C4-2B (cell line): ENCODE measurements at regions not wholly inside any gene's neighbourhood (a gene's known extent, or its start where the extent isn't known, plus 50 kb on each side); places are given as distances from the start of the nearest gene placed in this dataset.
"Not testable (repeated sequence)": the region's sequence is repeated elsewhere in the genome, so short reads cannot be mapped to it uniquely, and the experiment has no call there.

Source experiments
- CTCF ChIP-seq: fragments of 450-650 bp; conservative IDR thresholded peaks from 2 replicates; pipeline ENCODE4 v1.5.1; 2017; ENCODE audit warnings: mild to moderate bottlenecking
- ZFX ChIP-seq: fragments of 450-650 bp; IDR thresholded peaks from 2 replicates; pipeline ENCODE4 v1.6.1; 2017

GRCh38 chr11:49893442-49893841 lies 58.7 kb upstream of the OR4C13 start:
- TF ChIP-seq CTCF, ZFX: not testable (repeated sequence)
